ENCODE measurements at regions not wholly inside any gene's neighbourhood (a gene's known extent, or its start where the extent isn't known, plus 50 kb on each side); places are given as distances from the start of the nearest gene placed in this dataset.

- in situ Hi-C loops (cut with HindIII; ENCODE audit: low sequenced_read_pairs): no loop called here
- no peak for TF ChIP-seq CTCF (IDR thresholded peaks at IDR 0.05; ENCODE audit: low read depth, low read length, missing control alignments)
- H3K4me3 ChIP-seq (ENCODE audit: low read depth, low read length): no peak overlapping the region
- DNase-seq (ENCODE audit: low read depth): no peak
Observed at GRCh38 chr21:17729455-17729854, 89.7 kb downstream of the C21orf91 start.

GRCh38 chr21:17727361-17727760 lies 91.8 kb downstream of the C21orf91 start:
- DNase-seq (ENCODE audit: low read depth): no peak
- TF ChIP-seq CTCF (IDR thresholded peaks at IDR 0.05; ENCODE audit: low read depth, low read length, missing control alignments): no peak
- in situ Hi-C loops (cut with HindIII; ENCODE audit: low sequenced_read_pairs): no loop called here

GRCh38 chr21:17726047-17726829 lies 92.9 kb downstream of the C21orf91 start:
- no peak overlapping the region for H3K4me3 ChIP-seq (ENCODE audit: low read depth, low read length)
- no peak for DNase-seq (ENCODE audit: low read depth)
- in situ Hi-C loops (cut with HindIII; ENCODE audit: low sequenced_read_pairs): no loop called here
- TF ChIP-seq CTCF (IDR thresholded peaks at IDR 0.05; ENCODE audit: low read depth, low read length, missing control alignments): peak; percentile 18

More at GRCh38 chr21:17727361-17727760, 91.8 kb downstream of the C21orf91 start:
- no peak overlapping the region for H3K4me3 ChIP-seq (ENCODE audit: low read depth, low read length)

GRCh38 chr21:17725339-17725738 lies 93.8 kb downstream of the C21orf91 start:
- no peak for DNase-seq (ENCODE audit: low read depth)

GRCh38 chr21:17712887-17713286 lies 100.2 kb upstream of the BTG3 start:
- no peak for TF ChIP-seq CTCF (IDR thresholded peaks at IDR 0.05; ENCODE audit: low read depth, low read length, missing control alignments)
- DNase-seq (ENCODE audit: low read depth): no peak
- H3K4me3 ChIP-seq (ENCODE audit: low read depth, low read length): no peak overlapping the region
- in situ Hi-C loops (cut with HindIII; ENCODE audit: low sequenced_read_pairs): no loop called here

More at GRCh38 chr21:17725339-17725738, 93.8 kb downstream of the C21orf91 start:
- TF ChIP-seq CTCF (IDR thresholded peaks at IDR 0.05; ENCODE audit: low read depth, low read length, missing control alignments): no peak
- in situ Hi-C loops (cut with HindIII; ENCODE audit: low sequenced_read_pairs): no loop called here
- no peak overlapping the region for H3K4me3 ChIP-seq (ENCODE audit: low read depth, low read length)

- DNase-seq (ENCODE audit: low read depth): no peak
- H3K4me3 ChIP-seq (ENCODE audit: low read depth, low read length): no peak overlapping the region
- in situ Hi-C loops (cut with HindIII; ENCODE audit: low sequenced_read_pairs): no loop called here
- TF ChIP-seq CTCF (IDR thresholded peaks at IDR 0.05; ENCODE audit: low read depth, low read length, missing control alignments): no peak
Observed at GRCh38 chr21:17711896-17712295, 99.2 kb upstream of the BTG3 start.
